Large intestine (tissue), 3 donors: ENCODE measurements at regions not wholly inside any gene's neighbourhood (a gene's known extent, or its start where the extent isn't known, plus 50 kb on each side); places are given as distances from the start of the nearest gene placed in this dataset.

Experiments used
- DNase-seq, 2 donors: peaks; one replicate each; pipeline versions ENCODE4 v3.0.0 to v3.0.0-alpha.2; 2013
- H3K27ac ChIP-seq: one replicate; pipeline ENCODE4 v1.5.1; 2013; ENCODE audit warnings: low read length
- H3K27me3 ChIP-seq: 2 replicates; pipeline ENCODE4 v1.6.1; 2013; ENCODE audit warnings: low read length; ENCODE audit not compliant: control insufficient read depth, insufficient read depth
- H3K36me3 ChIP-seq: 2 replicates; pipeline ENCODE4 v1.6.1; 2013; ENCODE audit warnings: low read length; ENCODE audit not compliant: control insufficient read depth, insufficient read depth
- H3K4me1 ChIP-seq: one replicate; pipeline ENCODE4 v1.6.1; 2013; ENCODE audit warnings: low read length; ENCODE audit not compliant: control insufficient read depth, insufficient read depth
- H3K4me3 ChIP-seq: one replicate; pipeline ENCODE4 v1.5.1; 2013; ENCODE audit warnings: low read length
- H3K9me3 ChIP-seq: one replicate; pipeline ENCODE4 v1.6.1; 2013; ENCODE audit warnings: mild to moderate bottlenecking, low read depth, low read length, moderate library complexity; ENCODE audit not compliant: control insufficient read depth
- WGBS: methylation state at CpG from one replicate; pipeline ENCODE4 v1.1.5; 2013; ENCODE audit warnings: low lambda C conversion rate; ENCODE audit not compliant: insufficient coverage; 5-methylcytosine and 5-hydroxymethylcytosine counted together

GRCh38 chr2:129763966-129764365, 215.5 kb upstream of the RAB6C start:
- no peak overlapping the region for H3K27ac ChIP-seq
- 100% methylated on average over 2 of the region's 5 CpGs for WGBS
- no peaks in the 10 kb centered on the region for H3K36me3 ChIP-seq
- no peaks in the 10 kb centered on the region for H3K9me3 ChIP-seq
- no peaks in the 10 kb centered on the region for H3K4me1 ChIP-seq
- peaks cover 13% of the 10 kb centered on the region for H3K27me3 ChIP-seq
- DNase-seq = no peak
- no peak overlapping the region for H3K4me3 ChIP-seq

GRCh38 chr2:129764376-129765325, 214.8 kb upstream of the RAB6C start:
- WGBS = no CpG with 5 or more reads among the region's 16 CpGs
- DNase-seq = no peak
- peaks cover 13% of the 10 kb centered on the region for H3K27me3 ChIP-seq

GRCh38 chr2:129765326-129765677, 214.2 kb upstream of the RAB6C start:
- DNase-seq = no peak
- no peaks in the 10 kb centered on the region for H3K4me1 ChIP-seq
- no peaks in the 10 kb centered on the region for H3K36me3 ChIP-seq
- no peaks in the 10 kb centered on the region for H3K9me3 ChIP-seq
- H3K27me3 ChIP-seq = peaks cover 13% of the 10 kb centered on the region
- no peak overlapping the region for H3K4me3 ChIP-seq
- H3K27ac ChIP-seq = no peak overlapping the region
- no CpG with 5 or more reads among the region's 4 CpGs for WGBS

More at GRCh38 chr2:129764376-129765325, 214.8 kb upstream of the RAB6C start:
- Histone ChIP-seq H3K9me3 (no peaks in the 10 kb centered on the region), H3K27ac (no peak overlapping the region), H3K4me3 (no peak overlapping the region), H3K36me3 (no peaks in the 10 kb centered on the region), H3K4me1 (no peaks in the 10 kb centered on the region)

GRCh38 chr2:129765678-129766351, 213.7 kb upstream of the RAB6C start:
- Histone ChIP-seq H3K36me3 (no peaks in the 10 kb centered on the region), H3K4me3 (no peak overlapping the region), H3K27ac (no peak overlapping the region), H3K27me3 (peaks cover 13% of the 10 kb centered on the region), H3K9me3 (no peaks in the 10 kb centered on the region), H3K4me1 (no peaks in the 10 kb centered on the region)
- WGBS = no CpG with 5 or more reads among the region's 16 CpGs
- DNase-seq = no peak

- H3K9me3 ChIP-seq = no peaks in the 10 kb centered on the region
- peaks cover 13% of the 10 kb centered on the region for H3K27me3 ChIP-seq
- no peaks in the 10 kb centered on the region for H3K4me1 ChIP-seq
- WGBS = 89% methylated on average over 3 of the region's 16 CpGs
- no peak overlapping the region for H3K27ac ChIP-seq
- no peak overlapping the region for H3K4me3 ChIP-seq
- DNase-seq = no peak
- H3K36me3 ChIP-seq = no peaks in the 10 kb centered on the region
Measured at GRCh38 chr2:129766374-129766993, 213.0 kb upstream of the RAB6C start.

- Histone ChIP-seq H3K4me1 (no peaks in the 10 kb centered on the region), H3K9me3 (no peaks in the 10 kb centered on the region), H3K27me3 (peaks cover 13% of the 10 kb centered on the region), H3K36me3 (no peaks in the 10 kb centered on the region), H3K4me3 (no peak overlapping the region), H3K27ac (no peak overlapping the region)
- WGBS = 94% methylated on average over 2 of the region's 22 CpGs
- no peak for DNase-seq
Measured at GRCh38 chr2:129767346-129768035, 212.0 kb upstream of the RAB6C start.

- H3K4me3 ChIP-seq = no peak overlapping the region
Measured at GRCh38 chr2:129768036-129768386, 211.5 kb upstream of the RAB6C start.

GRCh38 chr2:129768485-129769184, 210.8 kb upstream of the RAB6C start:
- no peak for DNase-seq
- no peaks in the 10 kb centered on the region for H3K36me3 ChIP-seq
- no peak overlapping the region for H3K27ac ChIP-seq
- no peaks in the 10 kb centered on the region for H3K4me1 ChIP-seq
- no CpG with 5 or more reads among the region's 11 CpGs for WGBS
- peaks cover 13% of the 10 kb centered on the region for H3K27me3 ChIP-seq
- H3K4me3 ChIP-seq = no peak overlapping the region
- H3K9me3 ChIP-seq = no peaks in the 10 kb centered on the region

More at GRCh38 chr2:129768036-129768386, 211.5 kb upstream of the RAB6C start:
- DNase-seq = no peak
- no peaks in the 10 kb centered on the region for H3K4me1 ChIP-seq
- H3K36me3 ChIP-seq = no peaks in the 10 kb centered on the region
- H3K27ac ChIP-seq = no peak overlapping the region
- H3K9me3 ChIP-seq = no peaks in the 10 kb centered on the region
- no CpG with 5 or more reads among the region's 6 CpGs for WGBS
- H3K27me3 ChIP-seq = peaks cover 13% of the 10 kb centered on the region

- Histone ChIP-seq H3K9me3 (no peaks in the 10 kb centered on the region), H3K4me3 (no peak overlapping the region), H3K4me1 (no peaks in the 10 kb centered on the region), H3K27me3 (peaks cover 13% of the 10 kb centered on the region), H3K36me3 (no peaks in the 10 kb centered on the region), H3K27ac (no peak overlapping the region)
- 60% methylated on average over 1 of the region's 11 CpGs for WGBS
- no peak for DNase-seq
Measured at GRCh38 chr2:129769185-129769991, 210.1 kb upstream of the RAB6C start.
